ENCODE measurements at regions not wholly inside any gene's neighbourhood (a gene's known extent, or its start where the extent isn't known, plus 50 kb on each side); places are given as distances from the start of the nearest gene placed in this dataset.

- no peak for TF ChIP-seq CTCF (IDR thresholded peaks at IDR 0.05; ENCODE audit: low read depth, low read length)
- POLR2A ChIA-PET, result no interaction called here
- CTCF ChIA-PET, result no interaction called here
- Histone ChIP-seq H3K27me3 (ENCODE audit: control insufficient read depth, insufficient read depth, low read length) (no peaks in the 10 kb centered on the region), H3K4me3 (ENCODE audit: low read depth, low read length) (no peak overlapping the region), H3K27ac (ENCODE audit: low read depth, low read length) (no peak overlapping the region), H3K9me3 (ENCODE audit: control insufficient read depth, insufficient read depth, low read length) (no peaks in the 10 kb centered on the region)
- DNase-seq (ENCODE audit: low read depth, low spot score), result no peak
These were observed 108.4 kb upstream of the OLIG3 start for GRCh38 chr6:137602313-137603197.

GRCh38 chr6:137610702-137611101 lies 116.5 kb upstream of the OLIG3 start:
- no peaks in the 10 kb centered on the region for H3K27me3 ChIP-seq (ENCODE audit: control insufficient read depth, insufficient read depth, low read length)
- no peaks in the 10 kb centered on the region for H3K9me3 ChIP-seq (ENCODE audit: control insufficient read depth, insufficient read depth, low read length)
- TF ChIP-seq CTCF (IDR thresholded peaks at IDR 0.05; ENCODE audit: low read depth, low read length), result no peak
- H3K27ac ChIP-seq (ENCODE audit: low read depth, low read length), result no peak overlapping the region
- H3K4me3 ChIP-seq (ENCODE audit: low read depth, low read length), result no peak overlapping the region
- no peak for DNase-seq (ENCODE audit: low read depth, low spot score)
- POLR2A ChIA-PET, result no interaction called here
- CTCF ChIA-PET, result interaction anchor here (1.8 kb wide), 1 partner anchor 516 kb away, joined by 4 read pairs; no protein-coding TSS in a partner anchor

- no peak for DNase-seq (ENCODE audit: low read depth, low spot score)
- TF ChIP-seq CTCF (IDR thresholded peaks at IDR 0.05; ENCODE audit: low read depth, low read length), result no peak
- H3K4me3 ChIP-seq (ENCODE audit: low read depth, low read length), result no peak overlapping the region
- ChIA-PET POLR2A (no interaction called here), CTCF (no interaction called here)
- H3K9me3 ChIP-seq (ENCODE audit: control insufficient read depth, insufficient read depth, low read length), result no peaks in the 10 kb centered on the region
- H3K27ac ChIP-seq (ENCODE audit: low read depth, low read length), result no peak overlapping the region
- H3K27me3 ChIP-seq (ENCODE audit: control insufficient read depth, insufficient read depth, low read length), result peaks cover 2% of the 10 kb centered on the region
These were observed 129.1 kb upstream of the OLIG3 start for GRCh38 chr6:137623293-137623692.

GRCh38 chr6:137625100-137625661 lies 131.0 kb upstream of the OLIG3 start:
- no peak for TF ChIP-seq CTCF (IDR thresholded peaks at IDR 0.05; ENCODE audit: low read depth, low read length)
- CTCF ChIA-PET, result no interaction called here
- no peak for DNase-seq (ENCODE audit: low read depth, low spot score)
- peaks cover 2% of the 10 kb centered on the region for H3K27me3 ChIP-seq (ENCODE audit: control insufficient read depth, insufficient read depth, low read length)
- H3K27ac ChIP-seq (ENCODE audit: low read depth, low read length), result no peak overlapping the region
- POLR2A ChIA-PET, result no interaction called here
- no peaks in the 10 kb centered on the region for H3K9me3 ChIP-seq (ENCODE audit: control insufficient read depth, insufficient read depth, low read length)
- H3K4me3 ChIP-seq (ENCODE audit: low read depth, low read length), result no peak overlapping the region

- POLR2A ChIA-PET, result no interaction called here
- Histone ChIP-seq H3K27me3 (ENCODE audit: control insufficient read depth, insufficient read depth, low read length) (peaks cover 2% of the 10 kb centered on the region), H3K9me3 (ENCODE audit: control insufficient read depth, insufficient read depth, low read length) (no peaks in the 10 kb centered on the region), H3K4me3 (ENCODE audit: low read depth, low read length) (no peak overlapping the region), H3K27ac (ENCODE audit: low read depth, low read length) (no peak overlapping the region)
- DNase-seq (ENCODE audit: low read depth, low spot score), result no peak
- no peak for TF ChIP-seq CTCF (IDR thresholded peaks at IDR 0.05; ENCODE audit: low read depth, low read length)
- CTCF ChIA-PET, result interaction anchor here (1.0 kb wide), 1 partner anchor 355 kb away, joined by 3 read pairs; no protein-coding TSS in a partner anchor
These were observed 131.6 kb upstream of the OLIG3 start for GRCh38 chr6:137625808-137626207.

Data from AG04450 (cell line).